ENCODE measurements at regions not wholly inside any gene's neighbourhood (a gene's known extent, or its start where the extent isn't known, plus 50 kb on each side); places are given as distances from the start of the nearest gene placed in this dataset.

DNA sequence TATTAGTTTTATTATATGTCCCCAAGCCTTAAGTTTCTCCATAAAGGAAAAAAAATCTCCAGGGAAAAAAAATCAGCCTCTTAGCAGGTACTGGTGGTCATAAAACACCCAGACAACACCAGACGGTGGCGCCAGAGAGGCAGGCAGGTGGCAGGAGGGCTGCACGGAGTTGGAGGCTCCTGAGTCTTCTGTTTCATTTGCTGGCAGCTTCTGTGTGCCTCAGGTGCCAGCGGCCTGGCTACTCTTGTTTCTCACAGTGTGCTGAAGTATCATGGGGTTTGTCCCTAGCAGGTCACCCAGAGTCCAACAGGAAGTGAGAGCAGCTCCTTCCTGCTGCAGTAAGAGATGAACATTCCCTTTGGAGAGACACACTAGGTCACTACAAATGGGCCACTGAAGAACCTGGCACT is 123.3 kb upstream of the GADD45A start:
- no peak overlapping the region for H3K27ac ChIP-seq (ENCODE audit: low read length)
- no peak overlapping the region for H2AFZ ChIP-seq (ENCODE audit: low read depth, low read length)
- no peak overlapping the region for H3K9ac ChIP-seq (ENCODE audit: low read length)
- no peaks in the 10 kb centered on the region for H3K27me3 ChIP-seq (ENCODE audit: low read depth, low read length)
- H3K4me1 ChIP-seq (ENCODE audit: low read length), result no peaks in the 10 kb centered on the region; the same call in 1 of the 2 replicates
- 0 out of 2 replicates have a peak overlapping the region, but pooled peaks have one; percentile 28 for H3K4me2 ChIP-seq (ENCODE audit: low read length)
- no peaks in the 10 kb centered on the region for H3K9me3 ChIP-seq (ENCODE audit: insufficient read depth, low read length)
- H4K20me1 ChIP-seq (ENCODE audit: insufficient read depth, low read length), result no peaks in the 10 kb centered on the region
- no peaks in the 10 kb centered on the region for H3K36me3 ChIP-seq (replicated peaks; ENCODE audit: low read depth, low read length)
- no peak overlapping the region for H3K4me3 ChIP-seq (ENCODE audit: low read length)
- H3K79me2 ChIP-seq (ENCODE audit: low read length), result no peaks in the 10 kb centered on the region
- TF ChIP-seq, protein P1, sequence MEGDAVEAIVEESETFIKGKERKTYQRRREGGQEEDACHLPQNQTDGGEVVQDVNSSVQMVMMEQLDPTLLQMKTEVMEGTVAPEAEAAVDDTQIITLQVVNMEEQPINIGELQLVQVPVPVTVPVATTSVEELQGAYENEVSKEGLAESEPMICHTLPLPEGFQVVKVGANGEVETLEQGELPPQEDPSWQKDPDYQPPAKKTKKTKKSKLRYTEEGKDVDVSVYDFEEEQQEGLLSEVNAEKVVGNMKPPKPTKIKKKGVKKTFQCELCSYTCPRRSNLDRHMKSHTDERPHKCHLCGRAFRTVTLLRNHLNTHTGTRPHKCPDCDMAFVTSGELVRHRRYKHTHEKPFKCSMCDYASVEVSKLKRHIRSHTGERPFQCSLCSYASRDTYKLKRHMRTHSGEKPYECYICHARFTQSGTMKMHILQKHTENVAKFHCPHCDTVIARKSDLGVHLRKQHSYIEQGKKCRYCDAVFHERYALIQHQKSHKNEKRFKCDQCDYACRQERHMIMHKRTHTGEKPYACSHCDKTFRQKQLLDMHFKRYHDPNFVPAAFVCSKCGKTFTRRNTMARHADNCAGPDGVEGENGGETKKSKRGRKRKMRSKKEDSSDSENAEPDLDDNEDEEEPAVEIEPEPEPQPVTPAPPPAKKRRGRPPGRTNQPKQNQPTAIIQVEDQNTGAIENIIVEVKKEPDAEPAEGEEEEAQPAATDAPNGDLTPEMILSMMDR (IDR thresholded peaks at IDR 0.05; ENCODE audit: low read depth, low read length), result peak; percentile 68
- TF ChIP-seq EZH2phosphoT487 (IDR thresholded peaks at IDR 0.05; ENCODE audit: low read depth), result no peak

GRCh38 chr1:67563684-67564083 is 121.3 kb upstream of the GADD45A start:
- H3K36me3 ChIP-seq (replicated peaks; ENCODE audit: low read depth, low read length), result no peaks in the 10 kb centered on the region
- H3K9me3 ChIP-seq (ENCODE audit: insufficient read depth, low read length), result no peaks in the 10 kb centered on the region
- no peaks in the 10 kb centered on the region for H4K20me1 ChIP-seq (ENCODE audit: insufficient read depth, low read length)
- no peak overlapping the region for H3K27ac ChIP-seq (ENCODE audit: low read length)
- no peaks in the 10 kb centered on the region; the same call in 1 of the 2 replicates for H3K4me1 ChIP-seq (ENCODE audit: low read length)
- H2AFZ ChIP-seq (ENCODE audit: low read depth, low read length), result no peak overlapping the region
- no peaks in the 10 kb centered on the region for H3K79me2 ChIP-seq (ENCODE audit: low read length)
- no peak overlapping the region for H3K9ac ChIP-seq (ENCODE audit: low read length)
- H3K4me2 ChIP-seq (ENCODE audit: low read length), result no peak overlapping the region
- TF ChIP-seq, protein P1 (IDR thresholded peaks at IDR 0.05; ENCODE audit: low read depth, low read length), result no peak
- TF ChIP-seq EZH2phosphoT487 (IDR thresholded peaks at IDR 0.05; ENCODE audit: low read depth), result no peak
- H3K27me3 ChIP-seq (ENCODE audit: low read depth, low read length), result no peaks in the 10 kb centered on the region
- H3K4me3 ChIP-seq (ENCODE audit: low read length), result no peak overlapping the region

DNA sequence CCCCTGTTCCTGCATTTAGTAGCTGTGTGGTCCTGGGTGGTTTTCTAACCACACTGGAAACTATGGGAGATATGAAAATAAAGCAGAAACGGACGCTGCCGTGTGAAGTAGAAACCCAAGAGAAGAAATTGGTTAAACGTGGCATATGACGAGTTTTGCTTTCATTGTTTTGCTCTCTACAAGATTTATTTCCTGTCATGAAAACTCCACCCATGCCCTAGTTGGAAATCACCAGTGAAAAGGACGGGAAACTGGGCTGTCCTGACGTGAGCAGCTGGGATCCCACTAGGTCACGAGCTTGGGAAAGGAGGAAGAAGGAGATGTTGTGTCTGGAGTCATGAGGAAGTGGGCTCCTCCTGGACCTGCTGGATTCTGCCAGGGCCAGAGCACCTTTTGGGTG is 120.8 kb upstream of the GADD45A start:
- H2AFZ ChIP-seq (ENCODE audit: low read depth, low read length), result no peak overlapping the region
- H3K36me3 ChIP-seq (replicated peaks; ENCODE audit: low read depth, low read length), result no peaks in the 10 kb centered on the region
- no peaks in the 10 kb centered on the region for H3K9me3 ChIP-seq (ENCODE audit: insufficient read depth, low read length)

GRCh38 chr1:67566803-67567377 is 118.1 kb upstream of the GADD45A start:
- Histone ChIP-seq H3K4me2 (ENCODE audit: low read length) (no peak overlapping the region), H2AFZ (ENCODE audit: low read depth, low read length) (no peak overlapping the region), H3K36me3 (replicated peaks; ENCODE audit: low read depth, low read length) (no peaks in the 10 kb centered on the region), H4K20me1 (ENCODE audit: insufficient read depth, low read length) (no peaks in the 10 kb centered on the region), H3K9ac (ENCODE audit: low read length) (no peak overlapping the region), H3K4me3 (ENCODE audit: low read length) (no peak overlapping the region), H3K4me1 (ENCODE audit: low read length) (no peaks in the 10 kb centered on the region; the same call in 1 of the 2 replicates), H3K27ac (ENCODE audit: low read length) (no peak overlapping the region), H3K9me3 (ENCODE audit: insufficient read depth, low read length) (no peaks in the 10 kb centered on the region), H3K79me2 (ENCODE audit: low read length) (no peaks in the 10 kb centered on the region), H3K27me3 (ENCODE audit: low read depth, low read length) (no peaks in the 10 kb centered on the region)
- TF ChIP-seq, protein P1 (IDR thresholded peaks at IDR 0.05; ENCODE audit: low read depth, low read length), result no peak
- TF ChIP-seq EZH2phosphoT487 (IDR thresholded peaks at IDR 0.05; ENCODE audit: low read depth), result no peak

More for the DNA sequence above, 120.8 kb upstream of the GADD45A start:
- no peak overlapping the region for H3K4me3 ChIP-seq (ENCODE audit: low read length)
- TF ChIP-seq, protein P1 (IDR thresholded peaks at IDR 0.05; ENCODE audit: low read depth, low read length), result no peak
- no peak for TF ChIP-seq EZH2phosphoT487 (IDR thresholded peaks at IDR 0.05; ENCODE audit: low read depth)
- no peaks in the 10 kb centered on the region for H4K20me1 ChIP-seq (ENCODE audit: insufficient read depth, low read length)
- no peak overlapping the region for H3K9ac ChIP-seq (ENCODE audit: low read length)
- no peaks in the 10 kb centered on the region; the same call in 1 of the 2 replicates for H3K4me1 ChIP-seq (ENCODE audit: low read length)
- H3K79me2 ChIP-seq (ENCODE audit: low read length), result no peaks in the 10 kb centered on the region
- H3K27ac ChIP-seq (ENCODE audit: low read length), result no peak overlapping the region
- H3K4me2 ChIP-seq (ENCODE audit: low read length), result no peak overlapping the region
- H3K27me3 ChIP-seq (ENCODE audit: low read depth, low read length), result no peaks in the 10 kb centered on the region

All from OCI-LY3 (cell line).